ENCODE measurements at regions not wholly inside any gene's neighbourhood (a gene's known extent, or its start where the extent isn't known, plus 50 kb on each side); places are given as distances from the start of the nearest gene placed in this dataset.

DNA sequence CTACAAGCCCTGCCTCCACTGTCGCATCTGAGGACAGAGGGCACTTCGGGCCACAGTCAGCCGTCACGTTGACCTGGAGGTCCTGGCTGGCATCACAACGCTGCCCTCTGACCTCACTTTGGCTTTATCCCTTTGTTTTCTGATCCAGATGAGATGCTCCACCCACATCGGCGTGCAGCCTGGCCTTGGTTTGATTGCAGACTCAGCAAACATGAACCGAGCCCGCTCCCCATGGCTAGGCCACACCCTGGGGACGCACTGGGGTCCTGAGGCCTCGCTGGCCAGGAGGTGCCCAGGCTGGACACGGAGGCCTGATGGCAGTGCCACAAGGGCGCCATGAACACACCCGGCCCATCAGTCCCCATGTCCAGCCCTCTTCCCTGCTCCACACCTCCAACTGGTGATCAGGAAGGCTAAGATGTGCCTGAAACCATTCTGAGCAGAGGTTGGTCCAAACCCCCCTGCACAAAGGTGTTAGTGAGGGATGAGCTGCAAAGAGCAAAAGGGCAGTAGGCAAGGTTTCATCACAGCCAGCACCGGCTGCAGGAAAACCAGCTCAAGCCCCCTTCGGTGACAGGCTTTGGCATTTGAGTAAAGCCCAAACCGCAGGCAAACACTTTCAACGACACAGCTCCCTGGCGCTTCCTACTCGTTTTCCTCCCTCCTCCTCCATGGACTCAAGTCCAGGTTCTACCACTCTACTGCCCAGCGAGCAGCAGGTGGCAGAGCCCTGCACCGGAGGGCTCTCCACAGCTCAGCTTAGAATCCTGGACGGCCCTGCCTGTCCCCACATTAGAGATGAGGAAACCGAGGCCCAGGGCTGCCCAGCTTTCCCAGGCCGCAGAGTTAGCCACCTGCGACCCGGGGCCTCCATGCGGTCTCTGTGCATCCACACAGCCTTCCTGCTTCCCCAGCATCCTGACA, 165.8 kb downstream of the NUP210 start:
- no peak for DNase-seq (ENCODE audit: low spot score)
- Mint-ChIP-seq H3K4me1 (ENCODE audit: unreplicated experiment) (peaks cover 30% of the 10 kb centered on the region), H3K27me3 (ENCODE audit: unreplicated experiment) (peaks cover 5% of the 10 kb centered on the region), H3K9me3 (ENCODE audit: unreplicated experiment) (no peaks in the 10 kb centered on the region), H3K36me3 (ENCODE audit: low read depth, unreplicated experiment) (peaks cover 10% of the 10 kb centered on the region), H3K4me3 (ENCODE audit: unreplicated experiment) (no peak overlapping the region), H3K27ac (ENCODE audit: unreplicated experiment) (no peak overlapping the region)
- TF ChIP-seq, protein P1, sequence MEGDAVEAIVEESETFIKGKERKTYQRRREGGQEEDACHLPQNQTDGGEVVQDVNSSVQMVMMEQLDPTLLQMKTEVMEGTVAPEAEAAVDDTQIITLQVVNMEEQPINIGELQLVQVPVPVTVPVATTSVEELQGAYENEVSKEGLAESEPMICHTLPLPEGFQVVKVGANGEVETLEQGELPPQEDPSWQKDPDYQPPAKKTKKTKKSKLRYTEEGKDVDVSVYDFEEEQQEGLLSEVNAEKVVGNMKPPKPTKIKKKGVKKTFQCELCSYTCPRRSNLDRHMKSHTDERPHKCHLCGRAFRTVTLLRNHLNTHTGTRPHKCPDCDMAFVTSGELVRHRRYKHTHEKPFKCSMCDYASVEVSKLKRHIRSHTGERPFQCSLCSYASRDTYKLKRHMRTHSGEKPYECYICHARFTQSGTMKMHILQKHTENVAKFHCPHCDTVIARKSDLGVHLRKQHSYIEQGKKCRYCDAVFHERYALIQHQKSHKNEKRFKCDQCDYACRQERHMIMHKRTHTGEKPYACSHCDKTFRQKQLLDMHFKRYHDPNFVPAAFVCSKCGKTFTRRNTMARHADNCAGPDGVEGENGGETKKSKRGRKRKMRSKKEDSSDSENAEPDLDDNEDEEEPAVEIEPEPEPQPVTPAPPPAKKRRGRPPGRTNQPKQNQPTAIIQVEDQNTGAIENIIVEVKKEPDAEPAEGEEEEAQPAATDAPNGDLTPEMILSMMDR (IDR thresholded peaks at IDR 0.05; ENCODE audit: unreplicated experiment) = no peak

DNA sequence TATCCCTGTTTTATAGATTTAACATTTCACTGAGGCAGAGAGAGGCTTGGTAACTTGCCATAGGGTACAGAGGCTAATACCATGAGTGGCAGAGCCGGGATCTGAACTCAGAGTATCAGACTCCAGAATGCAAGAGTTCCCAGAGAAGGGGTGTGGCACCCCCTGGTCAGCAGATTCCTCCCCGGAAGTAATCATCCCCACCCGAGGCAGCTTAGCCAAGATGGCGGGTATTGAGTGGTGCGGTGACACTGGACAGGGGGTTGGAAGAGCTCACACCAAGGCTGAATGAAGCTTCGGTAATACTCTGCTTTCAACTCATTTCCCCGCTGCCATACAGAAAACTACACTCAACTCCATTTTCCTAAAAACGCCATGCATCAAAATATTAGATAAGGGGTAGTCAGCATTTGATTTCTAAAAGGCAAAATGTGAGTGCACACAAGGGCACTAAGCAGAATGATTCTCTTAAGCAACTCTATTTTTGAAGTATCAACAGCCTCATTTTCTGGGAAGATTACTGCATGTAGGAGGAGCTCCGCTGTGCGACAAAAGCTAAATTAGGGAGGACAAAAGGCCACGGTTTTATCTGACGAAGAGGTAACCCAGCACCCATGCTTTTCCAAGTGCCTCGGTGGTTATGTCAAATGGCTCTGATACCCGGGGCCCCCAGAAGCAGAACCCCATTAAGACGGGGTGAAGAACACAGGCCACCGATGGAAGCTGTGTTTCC, 166.7 kb downstream of the NUP210 start:
- TF ChIP-seq, protein P1 (IDR thresholded peaks at IDR 0.05; ENCODE audit: unreplicated experiment) = no peak
- no peak overlapping the region for H3K4me3 Mint-ChIP-seq (ENCODE audit: unreplicated experiment)

DNA sequence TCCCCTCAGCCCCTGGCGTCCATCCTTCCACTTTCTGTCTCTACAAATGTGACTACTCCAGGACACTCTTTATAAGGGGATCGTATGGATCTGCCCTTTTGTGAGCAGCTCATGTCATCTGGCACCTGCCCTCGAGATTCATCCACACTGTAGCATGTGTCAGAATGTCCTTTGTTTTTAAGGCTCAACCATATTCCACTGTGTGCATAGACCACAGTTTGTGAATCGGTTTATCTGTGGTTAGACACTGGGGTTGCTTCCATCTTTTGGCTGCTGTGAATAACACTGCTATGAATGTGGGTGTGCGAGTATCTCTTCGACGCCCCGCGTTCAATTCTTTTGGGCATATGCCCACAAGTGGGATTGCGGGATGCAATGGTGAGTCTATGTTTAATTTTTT, 167.9 kb downstream of the NUP210 start:
- H3K9me3 Mint-ChIP-seq (ENCODE audit: unreplicated experiment) = no peaks in the 10 kb centered on the region
- H3K4me3 Mint-ChIP-seq (ENCODE audit: unreplicated experiment) = no peak overlapping the region
- H3K4me1 Mint-ChIP-seq (ENCODE audit: unreplicated experiment) = peaks cover 31% of the 10 kb centered on the region
- DNase-seq (ENCODE audit: low spot score) = no peak
- H3K27me3 Mint-ChIP-seq (ENCODE audit: unreplicated experiment) = peaks cover 3% of the 10 kb centered on the region
- TF ChIP-seq, protein P1 (IDR thresholded peaks at IDR 0.05; ENCODE audit: unreplicated experiment) = no peak
- H3K27ac Mint-ChIP-seq (ENCODE audit: unreplicated experiment) = peak overlapping the region; percentile 31
- H3K36me3 Mint-ChIP-seq (ENCODE audit: low read depth, unreplicated experiment) = peaks cover 15% of the 10 kb centered on the region

More for the DNA sequence above, 166.7 kb downstream of the NUP210 start:
- Mint-ChIP-seq H3K27ac (ENCODE audit: unreplicated experiment) (no peak overlapping the region), H3K9me3 (ENCODE audit: unreplicated experiment) (no peaks in the 10 kb centered on the region), H3K4me1 (ENCODE audit: unreplicated experiment) (peaks cover 31% of the 10 kb centered on the region), H3K36me3 (ENCODE audit: low read depth, unreplicated experiment) (peaks cover 9% of the 10 kb centered on the region), H3K27me3 (ENCODE audit: unreplicated experiment) (peaks cover 2% of the 10 kb centered on the region)
- no peak for DNase-seq (ENCODE audit: low spot score)

DNA sequence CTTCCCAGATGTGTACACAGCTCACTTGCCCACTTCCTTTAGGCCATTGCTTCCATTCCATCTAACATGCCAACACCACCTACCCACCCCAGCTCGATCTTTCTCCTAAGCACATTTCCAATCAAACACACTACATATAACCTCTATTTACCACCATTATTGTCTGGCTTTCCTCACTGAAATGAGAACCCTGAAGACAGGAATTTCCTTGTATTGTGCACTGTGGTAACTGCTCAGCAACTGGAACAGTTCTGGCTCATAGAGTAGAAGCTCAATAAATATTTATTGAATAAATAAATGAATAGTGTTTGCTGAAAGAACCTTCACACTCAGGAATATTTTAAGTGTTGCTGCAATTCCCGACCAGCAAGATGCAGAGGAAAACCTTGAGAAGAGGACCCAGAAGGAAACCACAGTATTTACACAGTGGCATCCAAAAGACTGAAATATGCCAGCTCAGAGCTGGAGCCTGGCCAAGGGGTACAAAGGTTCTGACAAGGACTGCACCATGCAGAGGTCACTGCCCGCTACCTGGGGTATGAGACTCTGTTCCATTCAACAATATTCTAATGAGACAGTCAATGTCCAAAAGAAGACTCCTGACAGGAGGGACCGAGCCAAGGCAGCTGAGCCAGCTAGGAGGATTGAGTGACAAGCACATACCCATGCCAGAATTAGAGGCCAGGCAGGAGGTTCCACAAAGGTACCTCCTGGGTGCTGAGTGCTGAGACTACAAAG, 168.8 kb downstream of the NUP210 start:
- Mint-ChIP-seq H3K4me3 (ENCODE audit: unreplicated experiment) (no peak overlapping the region), H3K4me1 (ENCODE audit: unreplicated experiment) (peaks cover 35% of the 10 kb centered on the region), H3K9me3 (ENCODE audit: unreplicated experiment) (no peaks in the 10 kb centered on the region), H3K27ac (ENCODE audit: unreplicated experiment) (peak overlapping the region; percentile 83), H3K36me3 (ENCODE audit: low read depth, unreplicated experiment) (peaks cover 17% of the 10 kb centered on the region), H3K27me3 (ENCODE audit: unreplicated experiment) (peaks cover 4% of the 10 kb centered on the region)
- no peak for DNase-seq (ENCODE audit: low spot score)
- TF ChIP-seq, protein P1 (IDR thresholded peaks at IDR 0.05; ENCODE audit: unreplicated experiment) = no peak

Data from endothelial cell (in vitro differentiated cells).